Glomerular visceral epithelial cell (primary cell): ENCODE measurements at regions not wholly inside any gene's neighbourhood (a gene's known extent, or its start where the extent isn't known, plus 50 kb on each side); places are given as distances from the start of the nearest gene placed in this dataset.
"Not testable (repeated sequence)": the region's sequence is repeated elsewhere in the genome, so short reads cannot be mapped to it uniquely, and the experiment has no call there.

Experiments
- DNase-seq: peaks from one replicate; pipeline ENCODE4 v3.0.0-alpha.2; 2016; ENCODE audit errors: extremely low spot score

DNA sequence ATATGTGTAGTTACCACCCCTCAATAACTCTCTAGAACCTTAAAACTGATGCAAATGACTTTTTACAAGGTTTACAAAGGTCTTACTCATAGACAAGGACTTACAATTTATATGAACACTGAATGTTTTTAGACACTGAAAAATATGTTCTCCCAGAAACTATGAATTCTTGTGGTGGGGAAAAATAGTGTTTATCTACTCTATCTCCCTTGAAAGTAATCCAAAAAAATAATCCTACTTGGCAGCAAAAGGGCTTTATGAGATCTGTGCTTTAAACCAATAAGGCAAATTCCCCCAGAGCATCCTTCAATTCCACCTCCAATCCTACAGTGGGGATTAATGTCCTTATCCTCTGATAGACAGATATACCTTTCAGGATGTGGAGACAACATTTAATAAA, 1984.1 kb upstream of the RAG2 start:
- DNase-seq, result no peak

DNA sequence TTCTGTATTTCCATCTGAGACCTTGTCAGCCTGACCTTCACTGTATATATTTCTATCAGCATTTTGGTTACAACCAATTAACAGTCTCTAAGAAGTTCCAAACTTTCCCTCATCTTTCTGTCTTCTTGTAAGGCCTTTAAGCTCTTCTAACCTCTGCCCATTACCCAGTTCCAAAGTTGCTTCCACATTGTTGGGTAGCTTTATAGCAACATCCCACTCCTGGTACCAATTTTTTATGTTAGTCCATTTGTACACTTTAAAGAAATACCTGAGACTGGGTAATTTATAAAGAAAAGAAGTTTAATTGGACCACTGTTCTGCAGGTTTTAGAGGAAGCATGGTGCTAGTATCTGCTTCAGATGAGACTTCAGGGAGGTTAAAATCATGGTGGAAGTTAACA, 1979.7 kb upstream of the RAG2 start:
- DNase-seq, result no peak

DNA sequence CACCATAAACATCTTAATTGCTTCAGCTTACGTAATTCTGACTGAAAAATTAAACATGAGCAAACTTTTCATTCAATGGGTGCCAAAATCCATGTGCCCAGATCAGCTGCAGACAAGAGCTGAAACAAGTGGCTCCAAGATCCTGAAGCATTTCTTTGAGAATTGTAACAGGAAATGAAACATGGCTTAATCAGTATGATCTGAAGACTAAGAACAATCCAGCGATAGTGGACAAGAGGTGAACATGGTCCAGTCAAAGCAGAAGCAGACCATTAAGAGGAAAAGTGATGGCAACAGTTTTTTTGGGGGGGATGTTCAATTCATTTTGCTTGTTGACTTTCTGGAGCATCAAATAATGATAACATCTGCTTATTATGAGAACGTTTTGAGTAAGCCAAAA, 1964.5 kb upstream of the RAG2 start:
- DNase-seq, result no peak

DNA sequence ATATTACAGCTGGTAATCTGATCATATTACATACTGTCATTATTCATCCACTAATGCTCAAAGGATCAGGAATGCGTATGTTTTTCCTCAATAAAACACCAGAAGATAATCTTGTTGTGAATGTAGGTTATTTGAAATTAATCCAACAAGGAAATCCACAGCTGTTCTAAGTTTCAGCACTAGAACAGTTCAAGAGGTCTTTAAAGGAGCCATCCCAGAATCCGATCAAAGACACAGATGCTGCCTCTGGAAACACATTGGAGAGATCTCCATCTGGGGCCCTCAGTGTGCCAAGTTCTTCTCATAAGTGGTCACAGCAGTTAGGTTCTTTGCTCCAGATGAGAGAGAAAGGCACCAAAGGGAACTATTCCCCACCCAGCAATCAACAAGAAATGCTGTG, 1955.1 kb upstream of the RAG2 start:
- no peak for DNase-seq

DNA sequence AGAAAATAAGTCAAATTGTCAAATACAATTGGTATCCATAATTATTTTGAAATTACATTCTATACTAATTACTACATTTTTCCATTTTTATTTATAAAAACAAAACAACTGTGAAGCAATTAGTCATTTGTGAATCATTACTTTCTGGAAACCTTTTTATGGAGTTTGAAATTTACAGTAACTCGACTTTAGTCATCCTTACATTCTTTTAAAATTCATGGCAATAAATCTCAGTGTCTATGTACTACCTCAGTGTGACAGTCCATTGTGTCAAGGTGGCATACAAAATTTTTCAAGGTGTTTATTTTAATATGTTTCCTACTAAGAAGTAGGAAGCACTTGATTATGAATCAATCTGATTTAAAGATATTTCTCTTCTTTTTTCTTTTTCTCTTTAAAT, 1949.4 kb upstream of the RAG2 start:
- no peak for DNase-seq

DNA sequence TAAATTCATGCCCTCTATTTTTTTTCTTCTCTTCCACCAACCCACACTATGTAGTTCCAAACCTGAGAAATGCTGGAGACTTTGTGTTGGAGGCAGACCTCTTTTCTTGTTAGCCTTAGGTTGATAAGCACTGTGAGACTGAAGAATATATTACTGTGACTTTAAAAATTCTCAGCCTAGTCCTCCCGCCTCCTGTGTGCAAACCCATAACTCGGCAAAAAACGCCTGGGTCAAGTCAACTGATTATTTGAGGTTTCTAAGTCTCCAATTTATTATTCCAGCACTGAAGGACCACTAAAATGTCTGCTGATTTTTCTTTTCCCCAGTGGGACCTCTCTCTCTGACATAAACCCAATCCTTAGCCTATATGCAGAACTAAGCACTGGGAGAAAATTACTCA, 1946.0 kb upstream of the RAG2 start:
- no peak for DNase-seq

DNA sequence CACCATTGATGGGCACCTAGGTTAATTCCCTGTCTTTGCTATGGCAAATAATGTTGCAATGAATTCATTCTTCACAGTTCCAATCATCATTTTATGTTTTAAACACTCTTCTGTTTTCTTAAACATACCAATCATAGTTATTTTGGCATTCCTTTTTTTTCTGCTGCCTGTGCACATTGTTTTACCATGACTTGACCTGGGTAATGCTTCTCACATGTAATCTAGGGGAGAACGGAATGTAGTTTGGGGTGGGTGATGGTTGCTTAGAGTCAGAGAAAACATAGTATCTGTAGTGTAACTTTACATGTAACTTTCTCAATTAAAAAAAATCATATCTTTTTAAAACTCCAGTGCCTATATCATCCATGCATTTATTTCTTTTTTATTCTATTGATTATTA, 1945.3 kb upstream of the RAG2 start:
- peak; percentile 47 for DNase-seq

DNA sequence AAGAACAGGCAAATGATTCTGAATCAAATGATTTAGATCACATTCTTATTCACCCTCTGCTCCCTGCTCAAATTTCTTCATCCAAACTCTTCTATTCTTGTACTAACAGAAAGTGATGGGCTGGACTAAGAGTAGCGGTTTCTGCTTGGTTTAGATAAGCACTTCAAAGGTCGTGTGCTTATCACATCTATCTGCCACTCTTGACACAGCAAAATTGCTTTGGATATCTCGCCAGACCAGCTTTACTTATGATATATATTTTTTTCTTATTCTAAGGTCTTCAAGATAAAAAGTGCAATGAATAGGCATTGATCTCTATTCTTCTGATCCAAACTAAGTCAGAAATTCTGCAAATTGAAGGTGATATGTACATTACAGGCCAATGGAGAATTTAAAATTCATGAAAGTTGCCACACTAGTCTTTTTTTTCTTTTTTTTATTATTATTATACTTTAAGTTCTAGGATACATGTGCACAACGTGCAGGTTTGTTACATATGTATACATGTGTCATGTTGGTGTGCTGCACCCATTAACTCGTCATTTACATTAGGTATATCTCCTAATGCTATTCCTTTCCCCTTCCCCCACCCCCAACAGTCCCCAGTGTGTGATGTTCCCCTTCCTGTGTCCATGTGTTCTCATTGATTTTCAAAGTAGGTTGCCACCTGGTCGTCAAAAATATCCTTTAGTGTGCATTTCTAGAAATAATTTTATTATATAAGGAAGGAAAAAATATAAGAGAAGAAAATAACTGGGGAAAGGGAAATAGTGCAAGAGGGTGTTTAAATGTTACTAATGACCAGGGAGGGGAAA, 1941.0 kb upstream of the RAG2 start:
- DNase-seq, result no peak

DNA sequence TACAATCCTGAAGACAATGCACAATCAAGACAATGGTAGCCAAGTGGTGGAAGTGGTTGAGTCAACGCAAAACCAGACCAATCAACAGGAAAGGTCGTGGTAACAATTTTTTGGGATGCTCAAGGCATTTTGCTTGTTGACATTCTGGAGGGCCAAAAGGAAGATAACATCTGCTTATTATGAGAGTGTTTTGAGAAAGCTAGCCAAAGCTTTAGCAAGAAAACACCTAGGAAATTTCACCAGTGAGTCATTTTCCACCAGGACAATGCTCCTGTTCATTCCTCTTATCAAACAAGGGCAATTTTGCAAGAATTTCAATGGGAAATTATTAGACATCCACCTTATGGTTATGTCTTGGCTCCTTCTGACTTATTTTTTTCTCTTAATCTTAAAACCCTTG, 1932.2 kb upstream of the RAG2 start:
- no peak for DNase-seq

DNA sequence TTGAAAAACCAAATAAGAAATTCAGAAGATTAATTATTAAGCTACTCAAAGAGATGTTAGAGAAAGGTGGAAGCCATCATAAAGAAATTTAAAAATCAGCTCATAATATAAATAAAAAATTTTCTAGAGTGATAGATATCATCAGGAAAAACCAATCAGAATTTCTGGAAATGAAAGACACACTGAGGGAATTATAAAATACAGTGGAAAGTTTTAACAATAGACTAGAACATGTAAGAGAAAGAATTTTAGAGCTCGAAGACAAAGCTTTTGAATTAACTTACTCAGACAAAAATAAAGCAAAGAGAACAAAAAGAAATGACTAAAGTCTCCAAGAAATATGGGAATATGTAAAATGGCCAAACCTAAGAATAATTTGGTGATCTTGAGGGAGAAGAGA, 1926.9 kb upstream of the RAG2 start:
- no peak for DNase-seq

DNA sequence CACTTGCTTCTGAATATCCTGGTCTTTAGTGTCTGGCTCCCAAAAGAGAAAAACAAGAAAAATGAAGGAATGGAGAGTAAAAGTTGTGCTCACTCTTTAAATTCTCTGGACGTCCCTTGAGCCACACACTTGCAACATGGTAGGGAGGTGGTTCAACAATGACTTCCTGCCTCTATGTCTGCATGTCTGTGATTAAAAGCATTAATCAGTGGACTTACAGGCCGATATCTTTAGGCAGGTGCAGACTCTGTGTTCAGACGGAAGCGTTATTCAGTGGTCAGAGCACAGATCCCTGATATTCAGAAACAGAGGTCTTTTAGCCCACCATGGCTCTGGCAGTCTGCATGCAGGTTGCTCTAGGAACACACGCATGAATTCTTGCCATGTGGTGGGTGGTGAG, 1920.0 kb upstream of the RAG2 start:
- no peak for DNase-seq

DNA sequence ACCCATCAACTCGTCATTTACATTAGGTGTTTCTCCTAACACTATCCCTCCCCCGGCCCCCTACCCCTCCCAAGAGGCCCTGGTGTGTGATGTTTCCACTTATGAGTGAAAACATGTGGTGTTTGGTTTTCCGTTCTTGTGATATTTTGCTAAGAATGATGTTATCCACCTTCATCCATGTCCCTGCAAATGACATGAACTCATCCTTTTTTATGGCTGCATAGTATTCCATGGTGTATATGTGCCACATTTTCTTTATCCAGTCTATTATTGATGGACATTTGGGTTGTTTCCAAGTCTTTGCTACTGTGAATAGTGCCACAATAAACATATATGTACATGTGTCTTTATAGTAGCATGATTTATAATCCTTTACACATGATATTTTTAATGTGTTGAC, 1914.8 kb upstream of the RAG2 start:
- not testable (repeated sequence) for DNase-seq

DNA sequence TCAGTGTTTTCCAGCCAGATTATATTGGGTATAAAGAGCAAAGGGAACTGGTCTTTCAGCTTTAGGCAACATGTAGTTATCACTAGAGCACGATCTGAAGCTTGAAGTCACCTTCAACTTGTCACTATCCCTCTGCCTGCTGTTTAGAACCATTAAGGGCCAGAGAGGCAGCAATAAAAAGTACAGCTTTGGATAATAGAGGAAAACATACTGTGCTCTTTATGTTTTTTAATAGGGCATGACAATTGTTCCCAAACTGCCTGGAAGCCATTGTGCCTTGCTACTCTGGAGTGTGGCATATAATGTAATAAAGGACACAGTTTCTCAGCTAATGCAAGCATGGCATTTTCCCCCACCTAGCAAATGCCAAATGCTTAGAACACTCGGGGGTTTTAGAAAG, 1912.0 kb upstream of the RAG2 start:
- DNase-seq, result no peak

DNA sequence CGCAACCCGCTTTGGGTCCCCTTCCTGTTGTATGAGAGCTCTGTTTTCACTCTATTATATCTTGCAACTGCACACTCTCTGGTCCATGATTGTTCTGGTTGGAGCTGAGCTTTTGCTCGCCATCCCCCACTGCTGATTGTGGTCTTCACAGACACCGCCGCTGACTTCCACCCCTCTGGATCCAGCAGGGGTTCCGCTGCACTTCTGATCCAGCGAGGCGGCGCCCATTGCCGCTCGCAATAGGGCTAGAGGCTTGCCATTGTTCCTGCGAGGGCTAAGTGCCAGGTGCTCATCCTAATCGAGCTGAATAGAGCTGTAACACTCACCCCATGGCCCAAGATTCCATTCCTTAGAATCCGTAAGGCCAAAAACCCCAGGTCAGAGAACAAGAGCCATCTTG, 1905.8 kb upstream of the RAG2 start:
- DNase-seq, result no peak

DNA sequence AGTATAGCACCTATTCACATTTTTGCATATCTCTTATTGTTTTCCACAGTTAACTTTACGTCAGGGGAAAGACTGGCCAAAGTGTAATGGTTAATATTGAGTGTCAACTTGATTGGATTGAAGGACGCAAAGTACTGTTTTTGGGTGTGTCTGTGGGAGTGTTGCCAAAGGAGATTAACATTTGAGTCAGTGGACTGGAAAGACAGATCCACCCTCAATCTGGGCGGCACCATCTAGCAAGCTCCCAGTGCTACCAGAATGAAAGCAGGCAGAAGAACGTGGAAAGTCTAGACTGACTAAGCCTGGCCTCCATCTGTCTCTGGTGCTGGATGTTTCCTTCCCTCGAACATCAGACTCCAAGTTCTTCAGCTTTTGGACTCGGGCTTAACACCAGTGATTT, 1900.7 kb upstream of the RAG2 start:
- DNase-seq, result no peak

DNA sequence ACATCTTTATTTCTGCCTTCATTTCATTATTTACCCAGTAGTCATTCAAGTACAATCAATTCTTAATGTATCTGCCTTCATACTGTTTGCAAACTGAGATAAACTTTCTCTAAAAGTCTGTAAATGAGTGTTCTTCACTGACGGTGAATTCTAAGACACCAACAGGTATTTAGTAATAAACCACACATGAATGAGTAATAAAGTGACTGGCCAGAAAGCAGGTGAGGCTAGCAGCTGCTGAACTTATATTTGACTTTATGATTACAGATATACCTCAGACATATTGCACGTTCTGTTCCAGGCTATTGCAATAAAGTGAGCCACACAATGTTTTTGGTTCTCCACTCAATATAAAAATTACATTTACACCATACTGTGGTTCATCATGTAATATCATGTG, 1894.0 kb upstream of the RAG2 start:
- DNase-seq, result no peak

DNA sequence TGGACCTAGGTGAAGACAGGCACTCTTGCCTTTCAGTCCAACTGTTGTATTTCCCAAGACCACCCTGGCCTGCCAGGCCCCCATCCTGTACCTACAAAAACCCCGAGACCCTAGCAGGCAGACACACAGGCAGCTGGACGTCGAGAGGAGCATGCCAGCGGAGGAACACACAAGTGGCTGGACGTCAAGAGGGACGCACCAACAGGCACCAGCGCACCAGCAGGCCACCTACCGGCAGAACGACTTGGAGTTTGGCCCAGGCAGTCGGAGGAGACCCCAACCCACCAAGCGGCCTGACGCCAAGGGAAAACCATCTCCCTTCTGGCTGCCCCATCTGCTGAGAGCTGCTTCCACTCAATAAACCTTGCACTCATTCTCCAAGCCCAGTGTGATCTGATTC, 1883.4 kb upstream of the RAG2 start:
- DNase-seq, result no peak

DNA sequence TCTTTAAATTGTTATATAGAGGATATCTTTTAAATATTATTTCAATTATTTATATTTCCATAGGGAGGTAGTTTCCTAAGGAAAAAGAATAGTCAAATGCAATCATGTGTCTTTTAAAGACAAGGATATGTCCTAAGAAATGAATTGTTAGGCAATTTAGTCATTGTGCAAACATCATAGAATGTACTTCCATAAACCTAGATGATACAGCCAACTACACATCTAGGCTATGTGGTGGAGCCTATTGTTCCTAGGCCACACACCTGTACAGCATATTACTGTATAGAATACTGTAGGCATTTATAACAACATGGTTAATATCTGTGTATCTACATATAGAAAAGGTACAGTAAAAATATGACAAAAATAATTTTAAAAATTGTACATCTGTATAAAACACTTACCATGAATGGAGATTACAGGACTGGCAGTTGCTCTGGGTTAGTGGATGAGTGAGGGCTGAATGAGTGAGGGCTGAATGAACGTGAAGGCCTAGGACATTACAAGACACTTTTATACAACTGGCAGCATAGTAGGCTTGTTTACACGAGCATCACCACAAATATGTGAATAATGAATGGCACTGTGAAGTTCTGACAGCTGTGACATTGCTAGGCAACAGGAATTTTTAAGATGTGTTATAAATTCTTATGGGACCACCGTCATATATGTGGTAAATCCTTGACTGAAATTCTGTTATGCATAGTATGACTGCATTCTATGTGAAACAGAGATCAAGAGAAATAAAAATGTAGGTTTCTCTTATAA, 1879.0 kb upstream of the RAG2 start:
- DNase-seq, result no peak

DNA sequence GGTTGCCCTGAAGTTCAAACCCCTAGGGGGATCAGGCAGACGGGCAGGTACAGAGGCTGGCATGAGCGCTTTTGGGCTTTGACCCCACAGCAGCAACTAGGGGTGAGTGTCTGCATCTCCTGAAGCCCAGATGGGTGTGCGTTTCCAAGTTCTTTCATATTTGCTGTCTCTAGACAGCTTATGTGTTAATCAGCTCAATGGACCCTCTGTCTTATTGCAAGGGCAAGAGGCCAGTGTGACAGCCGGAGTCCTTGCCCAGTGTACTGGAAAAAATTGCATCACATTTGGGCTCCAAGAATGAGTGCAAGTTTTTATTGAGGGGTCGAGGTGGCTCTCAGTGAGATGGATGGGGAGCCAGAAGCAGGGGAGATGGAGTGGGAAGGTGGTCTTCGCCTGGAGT, 1863.7 kb upstream of the RAG2 start:
- DNase-seq, result no peak

DNA sequence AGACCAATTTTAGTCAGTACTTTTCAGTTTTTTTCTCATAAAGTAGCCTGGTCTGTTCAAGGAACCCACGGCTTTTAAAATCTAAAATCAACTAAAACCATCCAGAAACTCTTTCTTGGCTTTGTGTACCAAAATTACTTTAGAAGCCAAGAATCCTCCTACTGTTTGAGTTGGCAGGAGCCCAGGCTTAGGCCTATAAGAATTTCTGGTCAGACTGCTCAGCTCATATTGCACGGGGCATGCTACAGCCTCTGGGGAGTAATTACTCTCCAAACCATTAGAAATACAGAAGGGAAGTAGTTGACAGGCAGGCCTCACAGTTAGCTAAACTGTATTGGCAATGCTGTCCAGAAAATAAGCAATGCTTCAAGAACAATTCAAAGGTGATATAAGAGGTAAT, 1862.9 kb upstream of the RAG2 start:
- peak; percentile 52 for DNase-seq

DNA sequence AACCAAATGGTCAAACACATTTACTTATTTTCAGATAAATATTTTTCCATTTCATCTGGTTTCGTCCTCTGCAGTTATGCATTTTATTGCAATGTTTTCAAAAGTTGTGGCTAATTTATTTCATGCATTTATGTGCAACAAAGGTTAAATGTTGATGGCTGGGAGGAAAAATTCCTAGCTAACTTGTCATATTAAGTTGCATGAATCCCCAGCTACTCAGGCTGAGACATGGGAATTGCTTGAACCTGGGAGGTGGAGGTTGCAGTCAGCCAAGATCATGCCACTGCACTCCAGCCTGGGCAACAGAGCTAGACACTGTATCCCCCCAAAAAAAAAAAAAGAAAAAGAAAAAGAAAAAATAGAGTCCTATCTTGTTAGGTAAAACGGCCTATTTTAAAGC, 1862.4 kb upstream of the RAG2 start:
- DNase-seq, result no peak

DNA sequence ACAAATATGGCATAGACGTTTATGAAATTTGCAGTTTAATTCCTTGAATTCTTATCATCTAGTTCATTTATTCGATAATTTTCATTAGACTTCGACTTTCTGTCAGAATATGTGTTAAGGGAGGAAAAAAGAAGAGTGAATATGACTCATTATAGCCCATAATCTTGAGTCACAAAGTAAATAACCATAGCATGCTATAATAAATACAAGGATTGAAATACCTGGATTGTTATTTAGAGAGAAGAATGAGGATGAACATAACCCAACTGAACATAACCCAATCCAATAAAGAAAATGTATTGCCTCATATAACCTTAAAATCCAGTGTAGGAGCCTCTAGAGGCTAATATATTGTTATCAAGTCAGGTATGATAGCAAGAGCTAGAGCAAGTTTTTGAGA, 1858.3 kb upstream of the RAG2 start:
- no peak for DNase-seq

DNA sequence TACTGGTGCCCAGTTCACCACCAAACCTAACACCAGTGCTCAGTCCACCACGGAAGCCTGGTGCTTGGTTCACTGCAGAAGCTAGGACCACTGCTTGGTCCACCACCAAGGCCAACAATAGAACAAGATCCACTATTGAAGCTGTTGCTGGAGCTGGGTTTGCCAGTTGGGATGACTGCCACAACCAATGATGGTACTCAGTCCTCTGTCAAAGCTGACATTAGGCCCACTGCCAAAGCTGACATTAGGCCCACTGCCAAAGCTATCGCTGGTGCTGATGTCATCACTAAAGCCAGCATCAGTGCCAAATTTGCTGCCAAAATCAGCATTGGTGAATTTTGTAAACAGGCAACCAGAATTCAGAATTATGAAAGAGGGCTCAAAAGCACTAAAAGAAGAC, 1850.2 kb upstream of the RAG2 start:
- DNase-seq, result no peak

DNA sequence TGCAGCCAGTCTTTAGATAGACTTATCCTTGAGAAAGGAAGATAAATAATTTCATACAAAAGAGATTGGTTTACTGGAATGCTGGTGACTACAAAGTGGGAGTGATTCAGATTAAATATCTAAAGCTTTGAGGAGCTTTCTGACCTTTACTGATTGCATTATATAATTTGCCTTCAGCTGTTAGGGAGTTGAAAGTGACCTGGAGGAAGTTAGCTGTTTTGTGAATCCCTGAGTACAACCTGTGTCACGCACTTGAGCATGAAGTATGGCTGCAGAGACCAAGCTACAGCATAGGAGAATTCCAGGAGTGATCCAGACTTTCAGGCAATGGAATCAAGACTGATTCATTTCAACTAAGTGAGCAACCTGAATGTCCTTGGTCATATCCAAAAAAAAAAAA, 1848.3 kb upstream of the RAG2 start:
- DNase-seq, result no peak
